Right ventricle myocardium superior (tissue), 1 donor: ENCODE measurements at regions not wholly inside any gene's neighbourhood (a gene's known extent, or its start where the extent isn't known, plus 50 kb on each side); places are given as distances from the start of the nearest gene placed in this dataset.

ENCODE experiments used
- ATAC-seq: fragments of 200-7000 bp; cut with Tn5 transposase; one replicate; pipeline ENCODE4 v1.9.1; 2020; ENCODE audit warnings: mild to moderate bottlenecking; ENCODE audit not compliant: poor library complexity
- DNase-seq: peaks from one replicate; pipeline ENCODE4 v3.0.0-alpha.2; 2020
- intact Hi-C: fragments of 100-400 bp; cut with DNase I; formaldehyde crosslinking; loops from one replicate; pipeline ENCODE4 v1.11.2; 2022
- donor health status: DM: no; HTN: yes; CAD: no; lungs with severe emphysema.

DNA sequence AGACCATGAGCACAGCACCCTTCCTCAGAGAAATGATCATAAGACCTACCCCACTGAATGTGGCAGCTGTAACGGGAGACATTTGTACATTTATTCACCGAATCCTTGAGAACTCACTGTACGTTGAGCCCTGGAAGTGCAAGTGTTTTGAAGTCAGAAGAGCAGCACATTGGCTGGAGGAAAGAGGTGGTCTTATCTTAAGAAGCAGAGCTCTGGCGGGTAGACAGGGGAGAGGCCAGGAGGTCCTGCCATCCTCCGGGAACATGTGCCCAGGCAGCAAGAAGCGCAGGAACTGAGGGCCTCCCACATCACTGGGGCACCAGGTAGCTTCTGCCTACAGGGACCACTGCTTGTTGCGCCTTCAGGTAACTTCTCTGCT lies 169.2 kb upstream of the IRF2BP2 start:
- intact Hi-C loops: no loop called here
- ATAC-seq: no peak
- peak; percentile 45 for DNase-seq

DNA sequence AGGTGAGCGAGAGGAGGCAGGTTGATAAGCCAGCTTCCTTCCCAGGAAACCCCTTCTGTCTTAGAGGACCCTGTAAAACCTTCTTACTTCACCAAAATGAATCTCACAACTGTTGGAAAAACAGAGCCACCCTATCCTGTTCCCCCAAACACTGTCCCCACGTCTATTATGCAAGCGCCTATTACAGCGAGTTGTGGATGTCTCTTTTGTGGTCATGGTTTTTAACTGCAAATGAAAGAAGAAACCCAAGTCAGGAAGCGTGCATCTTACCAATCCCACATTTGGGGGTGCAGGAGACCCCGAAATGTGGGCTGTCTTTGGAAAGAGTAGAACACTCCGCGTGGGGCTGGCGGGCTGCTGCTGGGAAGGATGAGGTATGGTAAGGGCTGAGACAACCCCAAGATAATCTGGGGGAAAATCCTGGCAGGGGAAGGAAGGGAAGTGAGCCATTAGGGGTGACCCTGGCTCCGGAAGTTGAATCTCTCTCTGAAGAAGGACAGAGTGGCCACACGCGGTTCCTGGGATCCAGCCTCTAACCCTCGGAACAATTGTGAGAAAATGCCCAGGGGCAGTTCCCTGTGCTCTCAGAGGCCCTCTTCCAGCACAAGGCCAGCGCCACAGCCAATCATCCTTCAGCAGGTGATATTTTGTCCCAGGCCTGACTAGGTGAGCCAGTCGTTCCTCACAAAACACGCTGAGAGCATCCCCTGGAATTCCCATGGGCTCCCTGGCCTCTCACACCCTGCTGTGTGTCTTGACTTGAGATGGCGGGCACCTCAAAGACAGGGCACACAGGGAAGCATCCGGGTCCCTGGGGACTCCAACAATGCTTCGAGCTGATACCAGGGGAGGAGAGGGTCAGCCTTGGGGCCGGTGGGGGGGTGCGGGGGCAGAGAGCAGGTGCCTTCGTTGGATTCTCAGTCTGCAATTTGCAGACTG lies 168.5 kb upstream of the IRF2BP2 start:
- ATAC-seq: peak; percentile 11
- intact Hi-C loops: no loop called here
- peak; percentile 51 for DNase-seq

DNA sequence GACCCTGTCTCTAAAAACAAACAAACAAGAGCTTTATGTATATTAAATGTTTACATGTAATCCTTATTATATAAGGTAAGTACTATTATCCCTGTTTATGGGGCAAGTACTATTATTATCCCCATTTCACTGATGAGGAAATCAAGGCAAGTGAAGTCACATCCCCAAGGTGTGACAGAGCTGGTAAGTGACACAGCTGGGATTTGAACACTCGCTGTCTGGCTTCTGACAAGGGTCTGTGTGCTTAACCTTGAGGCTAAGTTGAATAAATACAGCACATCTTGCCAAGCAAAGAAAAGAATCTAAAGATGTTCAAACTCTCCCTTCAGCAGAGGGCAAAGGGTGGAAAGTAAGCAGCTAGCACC lies 167.9 kb upstream of the IRF2BP2 start:
- DNase-seq (no peak), ATAC-seq (no peak)
- intact Hi-C loops: no loop called here

GRCh38 chr1:234776876-234777855 lies 167.2 kb upstream of the IRF2BP2 start:
- ATAC-seq (no peak), DNase-seq (no peak)
- intact Hi-C loops: no loop called here

DNA sequence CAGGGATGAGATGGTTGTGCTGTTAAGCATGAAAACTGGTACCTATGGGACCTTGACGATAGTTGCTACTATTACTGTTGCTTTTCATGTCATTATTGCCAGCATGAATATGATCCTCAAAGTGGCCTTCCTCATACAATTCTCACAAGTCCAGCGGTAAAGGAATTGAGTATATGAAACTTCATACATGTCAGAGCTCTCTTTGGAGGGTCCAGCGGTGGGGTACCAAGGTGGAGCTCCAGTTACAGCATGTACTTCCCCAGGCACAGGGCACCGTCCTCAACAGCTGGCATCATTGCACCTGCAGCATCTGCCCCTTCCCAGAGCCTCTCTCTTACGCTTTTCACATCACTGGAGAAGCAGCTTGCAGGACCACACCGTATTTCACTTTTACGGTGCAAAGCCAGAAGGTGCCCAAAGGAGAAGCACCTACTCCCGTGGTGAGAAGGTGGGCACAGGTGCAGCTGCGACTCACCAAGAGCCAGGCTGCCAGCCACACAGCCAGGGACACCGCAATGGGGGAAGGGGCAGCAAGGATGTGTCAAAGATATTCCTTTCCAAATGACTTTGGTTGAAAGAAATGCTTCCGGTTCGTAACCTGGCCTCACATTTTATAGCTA lies 166.4 kb upstream of the IRF2BP2 start:
- no peak for ATAC-seq
- intact Hi-C loops: no loop called here
- DNase-seq: no peak

DNA sequence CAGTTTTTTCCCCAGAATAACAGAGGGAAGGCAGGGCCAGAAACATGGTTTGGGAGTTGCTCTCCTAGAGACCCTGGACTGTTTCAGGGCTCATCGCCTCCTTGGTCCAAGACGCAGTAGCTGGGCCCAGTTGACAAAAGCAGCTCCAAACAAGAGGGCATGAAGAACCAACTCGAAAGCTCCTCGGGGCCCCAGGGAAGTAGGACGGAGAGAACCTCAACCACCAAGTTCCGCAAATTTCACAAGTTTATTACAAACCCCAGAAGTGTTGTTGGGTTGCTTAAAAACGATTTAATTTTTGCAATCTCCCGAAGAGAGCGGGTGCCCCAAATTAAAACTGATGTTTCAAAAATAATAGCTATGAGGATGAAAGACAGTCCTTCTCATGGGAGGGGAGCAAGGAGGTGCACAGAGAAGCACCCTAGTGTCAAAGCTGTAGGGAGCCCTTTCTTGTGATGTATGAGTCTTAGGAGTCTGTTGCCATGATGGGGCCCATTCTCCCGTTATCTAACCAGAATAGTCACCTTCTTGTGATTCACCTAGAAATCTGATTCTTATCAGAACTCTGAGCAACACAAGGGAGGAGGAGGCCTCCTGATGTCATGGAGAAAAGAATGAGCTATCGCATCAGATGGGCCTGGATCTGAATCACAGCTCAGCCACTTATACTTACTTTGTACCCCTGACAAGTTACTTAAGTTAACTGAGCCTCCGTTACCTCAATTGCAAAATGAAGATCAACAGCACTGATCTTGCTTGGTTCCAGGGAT lies 165.7 kb upstream of the IRF2BP2 start:
- intact Hi-C loops: no loop called here
- no peak for ATAC-seq
- DNase-seq: no peak

DNA sequence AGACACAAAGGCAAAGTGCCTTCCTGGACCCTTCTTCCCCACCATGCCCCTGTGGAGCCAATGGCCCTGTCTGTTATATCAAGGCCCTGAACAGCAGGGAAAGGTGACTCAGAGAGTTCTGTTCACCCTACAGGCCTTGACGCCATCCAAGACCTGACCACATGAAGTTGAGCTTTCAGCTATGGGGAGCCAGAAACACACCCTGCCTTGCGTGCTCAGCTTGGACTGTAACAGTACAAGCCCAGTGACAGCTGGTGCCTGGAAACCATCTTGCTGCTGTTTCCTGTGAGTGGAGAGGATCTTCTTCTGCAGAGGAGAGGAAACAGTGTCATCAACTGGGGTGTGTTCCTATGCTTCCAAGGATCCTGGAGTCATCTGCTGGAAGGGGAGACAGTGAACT lies 165.0 kb upstream of the IRF2BP2 start:
- ATAC-seq (peak; percentile 17), DNase-seq (no peak)
- intact Hi-C loops: no loop called here

DNA sequence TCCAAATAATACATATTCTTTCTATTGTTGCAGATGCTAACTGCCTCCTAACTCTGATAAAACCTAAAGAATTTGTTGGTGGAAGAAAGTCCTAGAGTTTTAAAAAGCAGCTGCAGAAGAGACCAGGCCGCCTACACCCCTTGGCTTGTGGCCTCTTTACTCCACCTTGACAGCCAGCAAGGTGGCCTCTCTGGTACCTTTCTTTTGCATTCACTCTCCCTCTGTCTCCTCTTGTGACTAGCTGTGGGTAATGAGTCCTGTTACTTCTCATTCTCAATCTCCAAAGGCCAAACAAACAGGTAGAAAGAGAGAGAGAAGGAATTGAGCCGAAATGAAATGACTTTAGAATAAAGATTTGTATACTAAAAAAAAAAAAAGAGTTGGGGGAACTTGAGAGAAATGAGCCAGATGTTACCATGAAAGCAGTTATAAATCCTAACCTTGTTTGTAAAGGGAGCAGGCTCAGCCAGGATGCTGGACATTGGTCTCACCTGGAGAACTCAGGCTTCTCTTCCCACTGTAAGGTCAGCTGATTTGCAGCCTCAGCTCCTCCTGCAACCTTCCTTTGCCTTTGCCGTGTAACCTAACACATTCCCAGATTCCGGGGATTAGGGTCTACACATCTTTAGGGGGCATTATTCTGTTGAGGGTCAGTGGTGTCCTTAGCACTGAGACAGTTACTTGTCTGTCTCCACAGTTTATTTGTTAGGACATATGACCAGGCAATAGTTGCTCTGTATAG lies 164.1 kb upstream of the IRF2BP2 start:
- DNase-seq (no peak), ATAC-seq (no peak)
- intact Hi-C loops: no loop called here

- DNase-seq (peak; percentile 71), ATAC-seq (peak; percentile 63)
- intact Hi-C loops: no loop called here
Measured at GRCh38 chr1:234772345-234773147, 162.6 kb upstream of the IRF2BP2 start.

- intact Hi-C loops: no loop called here
- ATAC-seq: no peak
- no peak for DNase-seq
Measured at GRCh38 chr1:234771642-234772344, 161.8 kb upstream of the IRF2BP2 start.

DNA sequence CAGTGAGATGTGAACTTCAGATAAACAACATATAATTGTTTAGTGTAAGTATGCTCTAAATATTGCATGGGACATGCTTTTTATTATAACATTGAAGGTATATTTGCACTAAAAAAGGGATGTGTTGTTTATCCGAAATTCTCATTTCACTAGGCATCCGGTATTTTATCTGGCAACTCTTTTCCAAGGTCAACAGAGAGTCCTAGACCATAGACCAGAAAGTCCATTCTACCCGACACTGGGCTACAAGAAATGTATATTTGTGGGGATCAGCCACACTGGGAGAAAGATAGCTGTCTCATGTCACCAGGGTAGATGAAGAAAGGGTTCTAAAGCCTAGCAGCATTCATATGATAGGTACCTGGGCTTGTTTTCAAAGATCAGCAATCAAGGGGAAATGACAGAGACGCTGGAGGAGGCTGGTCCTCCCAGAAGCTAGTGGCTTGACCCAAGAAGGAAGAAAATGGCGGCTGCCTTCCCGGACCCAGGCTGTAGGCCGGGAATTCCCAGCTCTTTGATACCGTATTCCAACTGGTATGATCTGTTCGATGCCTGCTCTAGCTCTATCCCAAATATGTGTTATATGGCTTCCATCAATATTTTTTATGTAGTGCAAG lies 161.1 kb upstream of the IRF2BP2 start:
- DNase-seq (no peak), ATAC-seq (no peak)
- intact Hi-C loops: no loop called here

- no peak for DNase-seq
- no peak for ATAC-seq
- intact Hi-C loops: no loop called here
Measured at GRCh38 chr1:234769986-234770795, 160.2 kb upstream of the IRF2BP2 start.

GRCh38 chr1:234769284-234769985 lies 159.5 kb upstream of the IRF2BP2 start:
- no peak for DNase-seq
- intact Hi-C loops: no loop called here

DNA sequence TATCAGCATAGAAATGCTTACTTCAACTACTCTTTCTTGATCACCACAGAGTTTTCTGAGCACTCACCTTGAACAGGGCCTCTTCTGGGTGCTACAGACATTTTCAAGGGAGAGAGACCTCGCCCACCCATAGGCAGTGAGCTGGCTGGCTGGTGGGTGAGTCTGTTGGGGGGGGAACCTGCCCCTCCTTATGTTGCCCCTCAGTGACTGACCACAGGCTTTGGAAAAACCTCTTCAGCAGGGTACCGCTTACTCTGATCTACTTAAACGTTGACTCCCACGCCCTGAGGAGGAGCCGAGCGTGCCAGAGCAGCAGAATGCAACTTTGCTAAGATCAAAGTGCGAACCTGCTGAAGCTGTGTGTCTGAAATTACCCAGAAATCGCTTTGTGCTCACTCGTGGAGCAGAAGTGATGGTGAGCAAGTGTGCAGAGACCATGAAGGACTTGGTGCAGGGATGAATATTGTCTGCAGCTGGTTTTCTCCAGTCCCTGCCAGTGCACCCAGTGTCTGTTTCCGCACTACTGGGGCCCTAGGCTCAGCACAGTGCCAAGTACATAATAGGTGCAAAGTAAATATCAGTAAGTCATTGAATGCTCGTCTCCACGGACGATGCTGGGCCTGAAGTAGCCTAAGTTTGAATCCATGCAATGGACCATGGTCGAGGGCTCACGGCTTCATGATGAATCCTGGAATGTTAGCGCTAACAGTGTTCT lies 158.7 kb upstream of the IRF2BP2 start:
- intact Hi-C loops: no loop called here
- no peak for ATAC-seq
- DNase-seq: no peak

More at GRCh38 chr1:234769284-234769985, 159.5 kb upstream of the IRF2BP2 start:
- no peak for ATAC-seq
